H1 (cell line): ENCODE measurements at regions not wholly inside any gene's neighbourhood (a gene's known extent, or its start where the extent isn't known, plus 50 kb on each side); places are given as distances from the start of the nearest gene placed in this dataset.

Experiments used
- EP300 ChIP-seq, 2 experiments: IDR thresholded peaks; 1 replicate in 1 of 2; 2 replicates in 1 of 2; pipeline ENCODE4 v1.6.1; 2011 to 2012; ENCODE audit warnings: low read depth in 2 of 2, low read length in 2 of 2, mild to moderate bottlenecking in 2 of 2, borderline replicate concordance in 1 of 2, inconsistent platforms in 1 of 2, moderate library complexity in 1 of 2
- SIN3A ChIP-seq, 2 experiments: IDR thresholded peaks in 1 of 2; conservative IDR thresholded peaks in 1 of 2; 2 replicates each; pipeline ENCODE4 v1.6.1; 2011 to 2012; ENCODE audit warnings: low read length in 2 of 2, improper control_type of control experiment in 1 of 2, low read depth in 1 of 2, mild to moderate bottlenecking in 1 of 2

GRCh38 chr20:46808565-46808964 lies 86.1 kb upstream of the EYA2 start (continued):
- TF ChIP-seq SIN3A (conservative IDR thresholded peaks at IDR 0.05 in 1 of 2, IDR thresholded peaks at IDR 0.05 in 1 of 2; ENCODE audit: low read depth in 1 of 2, low read length in 2 of 2) (no peak), EP300 (IDR thresholded peaks at IDR 0.05; ENCODE audit: borderline replicate concordance in 1 of 2, low read depth in 2 of 2, low read length in 2 of 2) (no peak)
- TF ChIP-seq, all 59 proteins: peak for 0
